GM19438 (cell line): ENCODE measurements at regions not wholly inside any gene's neighbourhood (a gene's known extent, or its start where the extent isn't known, plus 50 kb on each side); places are given as distances from the start of the nearest gene placed in this dataset.
"Not testable (repeated sequence)": the region's sequence is repeated elsewhere in the genome, so short reads cannot be mapped to it uniquely, and the experiment has no call there.

ENCODE experiments used
- ATAC-seq: cut with Tn5 transposase; IDR thresholded peaks from one replicate; pipeline ENCODE4 v1.9.1; 2021; ENCODE audit warnings: low read depth; ENCODE audit not compliant: unreplicated experiment

GRCh38 chr7:125184801-125185200, 255.2 kb upstream of the POT1 start:
- ATAC-seq, result no peak

GRCh38 chr7:125181569-125182267, 252.1 kb upstream of the POT1 start:
- ATAC-seq, result not testable (repeated sequence)

GRCh38 chr7:125173571-125173970, 243.9 kb upstream of the POT1 start:
- no peak for ATAC-seq

GRCh38 chr7:125169088-125169487, 239.5 kb upstream of the POT1 start:
- no peak for ATAC-seq

- ATAC-seq, result no peak
These were observed 225.3 kb upstream of the POT1 start for GRCh38 chr7:125154930-125155329.

GRCh38 chr7:125149151-125149550, 219.5 kb upstream of the POT1 start:
- no peak for ATAC-seq

GRCh38 chr7:125147047-125147446, 217.4 kb upstream of the POT1 start:
- ATAC-seq, result no peak

- no peak for ATAC-seq
These were observed 207.3 kb upstream of the POT1 start for GRCh38 chr7:125136755-125137532.

GRCh38 chr7:125136341-125136740, 206.7 kb upstream of the POT1 start:
- no peak for ATAC-seq

GRCh38 chr7:125130173-125130572, 200.5 kb upstream of the POT1 start:
- no peak for ATAC-seq

- ATAC-seq, result no peak
These were observed 197.7 kb upstream of the POT1 start for GRCh38 chr7:125127304-125127703.

- ATAC-seq, result no peak
These were observed 196.8 kb upstream of the POT1 start for GRCh38 chr7:125126376-125126775.

GRCh38 chr7:125125315-125125714, 195.7 kb upstream of the POT1 start:
- ATAC-seq, result no peak

- ATAC-seq, result no peak
These were observed 192.5 kb upstream of the POT1 start for GRCh38 chr7:125122173-125122572.

- no peak for ATAC-seq
These were observed 190.0 kb upstream of the POT1 start for GRCh38 chr7:125119559-125120115.

GRCh38 chr7:125118444-125118843, 188.8 kb upstream of the POT1 start:
- ATAC-seq, result no peak

- ATAC-seq, result no peak
These were observed 183.2 kb upstream of the POT1 start for GRCh38 chr7:125112850-125113249.

GRCh38 chr7:125099519-125099918, 169.9 kb upstream of the POT1 start:
- no peak for ATAC-seq

GRCh38 chr7:125098377-125098970, 168.8 kb upstream of the POT1 start:
- peak; percentile 61 for ATAC-seq

- no peak for ATAC-seq
These were observed 161.0 kb upstream of the POT1 start for GRCh38 chr7:125090596-125090995.

- ATAC-seq, result no peak
These were observed 159.5 kb upstream of the POT1 start for GRCh38 chr7:125089171-125089570.
